ENCODE measurements at regions not wholly inside any gene's neighbourhood (a gene's known extent, or its start where the extent isn't known, plus 50 kb on each side); places are given as distances from the start of the nearest gene placed in this dataset.
"Not testable (repeated sequence)": the region's sequence is repeated elsewhere in the genome, so short reads cannot be mapped to it uniquely, and the experiment has no call there.

GRCh38 chr6:163889904-163890514 is 475.5 kb downstream of the QKI start:
- no peak for DNase-seq

DNA sequence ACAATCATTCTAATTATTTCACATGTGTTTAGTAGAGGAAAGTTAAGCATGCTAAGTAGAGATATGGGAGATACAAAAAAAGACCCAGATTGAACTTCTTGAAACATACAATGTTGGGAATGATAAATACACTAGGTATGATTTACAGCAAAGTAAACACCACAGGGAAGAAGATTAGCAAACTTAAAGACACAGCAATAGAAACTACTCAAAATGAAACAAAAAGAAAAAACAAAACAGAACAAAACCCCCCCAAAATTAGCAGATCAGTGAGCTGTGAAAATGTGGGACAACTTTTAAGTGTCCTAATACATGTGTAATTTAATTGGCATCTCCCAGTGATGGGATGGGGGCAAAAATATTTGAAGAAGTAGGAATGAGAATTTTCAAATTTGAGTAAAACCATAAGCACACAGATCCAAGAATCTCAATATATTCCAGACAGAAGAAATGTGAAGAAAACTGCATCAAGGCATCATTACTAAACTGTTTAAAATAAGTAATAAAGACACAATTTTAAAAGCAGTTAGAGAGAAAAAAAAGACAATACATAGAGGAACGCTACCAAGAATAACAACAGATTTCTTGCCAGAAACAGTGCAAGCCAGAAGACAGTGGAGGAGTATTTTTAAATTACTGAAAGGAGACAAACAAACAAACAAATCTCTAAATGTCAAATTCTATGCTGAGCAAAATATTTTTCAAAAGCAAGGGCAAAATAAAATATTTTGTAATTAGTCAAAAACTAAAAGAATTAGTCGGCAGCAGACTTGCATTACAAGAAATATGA is 473.7 kb downstream of the QKI start:
- DNase-seq: no peak

- no peak for DNase-seq
These were observed 471.9 kb downstream of the QKI start for GRCh38 chr6:163886428-163886827.

GRCh38 chr6:163883984-163884383 is 469.5 kb downstream of the QKI start:
- no peak for DNase-seq

DNA sequence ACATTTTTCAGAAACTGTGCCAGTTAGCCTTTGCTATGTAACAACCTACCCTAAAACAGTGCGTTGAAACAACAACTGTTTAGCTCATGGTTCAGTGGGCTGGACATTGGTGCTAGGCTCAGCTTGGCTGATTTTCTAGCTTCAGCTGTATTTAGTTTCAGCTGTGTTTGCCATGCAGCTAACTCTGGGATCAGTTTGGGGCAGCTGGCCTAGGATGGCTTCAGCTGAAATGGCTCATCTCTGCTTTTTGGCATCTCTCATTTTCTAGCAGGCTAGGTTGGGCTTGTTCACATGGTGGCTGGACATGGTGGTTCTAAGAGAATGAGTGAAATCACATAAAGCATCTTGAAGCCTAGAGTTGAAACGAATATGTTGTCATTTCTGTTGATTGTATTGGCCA is 464.2 kb downstream of the QKI start:
- DNase-seq: no peak

- no peak for DNase-seq
These were observed 463.5 kb downstream of the QKI start for GRCh38 chr6:163877877-163878639.

DNA sequence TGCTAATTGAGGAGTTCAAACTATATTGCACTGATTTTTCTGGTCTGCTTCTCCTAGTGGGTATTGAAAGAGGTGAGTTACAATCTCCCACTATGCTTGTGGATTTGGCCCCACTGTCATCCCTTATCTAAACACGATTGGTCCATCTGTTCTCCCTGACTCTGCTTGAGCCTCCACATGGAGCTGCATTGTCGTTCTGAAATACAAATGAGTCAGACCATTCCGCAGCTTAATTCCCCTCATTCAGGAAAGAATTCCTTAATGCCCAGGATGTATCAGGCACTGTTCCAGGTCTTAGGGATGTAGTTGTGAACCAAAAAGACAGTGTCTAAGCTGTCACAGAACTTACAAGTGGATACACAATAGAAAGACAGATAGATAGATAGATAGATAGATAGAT is 461.9 kb downstream of the QKI start:
- no peak for DNase-seq

- no peak for DNase-seq
These were observed 460.3 kb downstream of the QKI start for GRCh38 chr6:163874784-163875183.

GRCh38 chr6:163872335-163872734 is 457.8 kb downstream of the QKI start:
- no peak for DNase-seq

- DNase-seq: no peak
These were observed 457.1 kb downstream of the QKI start for GRCh38 chr6:163871616-163872015.

DNA sequence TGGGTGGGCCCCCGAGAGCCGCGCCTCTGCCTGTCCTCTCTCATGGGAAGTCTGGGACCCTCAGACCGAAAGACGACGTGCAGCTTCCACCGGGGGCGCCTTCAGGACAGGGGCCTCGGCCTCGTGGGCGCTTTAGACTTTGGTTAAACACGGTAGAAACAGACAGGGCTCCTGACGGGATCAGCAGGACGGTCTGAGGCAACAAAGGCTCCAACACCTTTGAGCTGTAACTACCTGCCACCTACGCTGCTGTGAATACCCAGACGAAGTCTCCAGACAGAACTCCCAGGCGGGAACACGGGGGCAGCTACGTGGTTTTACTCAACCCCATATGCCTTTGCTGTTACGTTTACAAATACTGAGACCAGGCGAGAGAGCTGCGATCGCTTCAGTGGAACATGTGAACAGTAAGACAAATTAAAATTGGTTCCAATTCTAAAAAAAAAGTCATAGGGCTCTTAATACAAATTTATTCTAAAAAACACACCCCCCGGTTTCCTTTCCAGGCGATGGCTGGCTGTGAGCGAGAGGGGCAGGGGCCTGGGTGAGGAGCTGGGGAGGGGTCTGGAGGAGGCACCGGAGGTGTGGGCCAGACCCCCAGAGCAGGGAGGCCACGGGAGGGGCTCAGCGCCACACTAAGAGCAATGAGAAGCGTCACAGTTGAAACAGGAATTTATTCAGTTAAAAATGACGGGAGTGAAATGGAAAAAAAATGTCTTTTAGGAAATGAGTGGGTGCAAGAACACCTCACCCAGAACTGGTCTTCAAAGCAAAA is 453.2 kb downstream of the QKI start:
- no peak for DNase-seq

- DNase-seq: no peak
These were observed 451.7 kb downstream of the QKI start for GRCh38 chr6:163866192-163866591.

DNA sequence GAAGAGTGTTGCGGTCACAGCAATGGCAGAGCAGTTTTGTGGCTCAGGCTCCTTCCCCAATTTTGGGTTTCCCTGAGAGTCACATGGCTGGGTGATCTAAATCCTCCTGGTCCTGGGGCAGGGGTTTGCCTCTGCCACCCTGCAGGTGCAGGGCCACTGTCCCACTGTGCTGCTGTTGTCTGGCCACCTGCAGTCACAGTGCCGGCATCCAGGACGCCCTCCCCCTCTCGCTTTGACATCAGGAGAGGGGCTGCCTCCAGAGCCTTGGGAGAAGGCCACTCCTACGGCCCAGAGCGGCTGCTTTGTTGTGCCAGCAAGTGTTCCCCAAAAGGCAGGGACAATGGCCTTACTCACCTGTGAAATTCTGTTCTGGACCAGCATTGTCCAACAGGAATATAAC is 449.0 kb downstream of the QKI start:
- no peak for DNase-seq

- no peak for DNase-seq
These were observed 448.2 kb downstream of the QKI start for GRCh38 chr6:163862701-163863100.

DNA sequence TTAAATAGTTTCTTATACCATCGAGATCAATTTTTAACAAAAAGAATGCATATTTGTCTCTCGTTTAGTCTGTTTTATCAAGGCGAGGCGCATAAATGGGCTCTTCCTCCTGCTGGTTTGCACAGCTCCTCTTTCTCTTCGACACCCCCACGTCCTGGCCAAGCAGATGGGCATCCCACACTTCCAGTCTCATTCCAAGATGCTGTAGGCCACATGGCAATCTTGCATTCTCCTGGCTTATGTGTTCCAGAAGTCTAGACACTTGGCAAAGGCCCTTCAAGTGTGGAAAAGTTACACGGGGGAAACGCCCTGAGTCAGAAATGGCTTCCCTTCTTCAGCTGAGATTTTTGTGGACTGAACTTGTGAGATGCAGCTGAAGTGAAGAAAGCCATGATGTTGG is 447.1 kb downstream of the QKI start:
- no peak for DNase-seq

DNA sequence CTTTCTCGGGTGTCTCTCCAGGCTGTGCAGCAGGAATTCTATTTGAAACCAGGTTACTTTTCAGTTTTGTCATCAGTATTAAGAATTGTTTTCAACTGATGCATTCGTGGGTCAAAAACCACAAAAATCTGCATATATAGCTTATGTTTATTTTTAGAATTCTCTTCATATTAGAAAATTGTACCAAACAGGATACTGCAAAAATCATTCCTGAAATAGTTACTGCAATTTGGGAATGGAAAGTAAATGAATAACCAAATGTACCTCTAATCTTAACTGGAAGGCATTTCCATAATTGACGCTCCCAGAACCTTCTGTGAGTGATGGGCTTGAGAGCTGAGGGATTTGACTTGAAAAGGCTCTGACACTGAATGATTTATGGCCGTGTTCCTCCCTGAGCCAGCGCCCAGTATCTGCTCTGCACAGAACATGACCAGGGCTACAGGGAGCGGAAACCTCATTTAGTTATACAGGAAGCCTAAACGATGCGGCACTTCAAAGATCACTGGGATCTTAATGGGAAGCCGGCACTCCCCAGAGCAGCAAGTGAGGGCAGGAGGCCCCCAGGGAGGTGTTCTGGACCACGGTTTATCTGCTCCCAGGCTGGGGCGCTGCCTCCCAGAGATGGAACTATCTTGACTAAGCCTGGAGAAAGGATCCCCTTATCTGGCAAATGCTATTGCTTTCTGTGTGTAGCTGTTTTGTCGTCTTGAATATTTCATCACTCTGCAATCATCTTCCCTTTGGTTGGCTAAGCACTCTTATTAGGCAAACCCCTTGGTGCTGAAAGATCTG is 446.0 kb downstream of the QKI start:
- no peak for DNase-seq

DNA sequence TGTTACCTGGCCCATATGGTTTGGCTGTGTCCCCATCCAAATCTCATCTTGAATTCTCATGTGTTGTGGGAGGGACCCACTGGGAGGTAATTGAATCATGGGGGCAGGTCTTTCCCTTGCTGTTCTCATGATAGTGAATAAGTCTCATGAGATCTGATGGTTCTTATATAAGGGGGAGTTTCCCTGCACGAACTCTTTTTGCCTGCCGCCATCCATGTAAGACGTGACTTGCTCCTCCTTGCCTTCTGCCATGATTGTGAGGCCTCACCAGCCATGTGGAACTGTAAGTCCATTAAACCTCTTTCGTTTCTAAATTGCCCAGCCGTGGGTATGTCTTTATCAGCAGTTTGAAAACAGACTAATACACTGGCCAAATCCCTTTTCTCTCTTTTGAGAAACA is 444.4 kb downstream of the QKI start:
- DNase-seq: not testable (repeated sequence)

DNA sequence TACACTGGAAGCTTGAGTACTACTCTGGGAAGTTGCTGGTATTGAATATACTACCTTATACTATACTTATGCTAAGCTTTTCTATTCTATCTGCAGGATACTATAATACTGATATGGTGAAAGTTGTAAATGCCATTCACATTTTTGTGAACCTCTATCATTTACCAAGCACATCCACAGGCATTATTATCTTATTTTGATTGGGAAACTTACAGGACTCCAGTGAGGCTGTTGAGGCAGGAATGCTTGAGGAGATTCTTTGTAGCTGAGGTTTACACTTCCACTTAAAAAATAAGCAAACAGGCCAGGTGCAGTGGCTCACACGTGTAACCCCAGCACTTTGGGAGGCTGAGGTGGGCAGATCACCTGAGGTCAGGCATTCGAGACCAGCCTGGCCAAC is 442.9 kb downstream of the QKI start:
- no peak for DNase-seq

GRCh38 chr6:163850874-163851273 is 436.4 kb downstream of the QKI start:
- DNase-seq: no peak

- DNase-seq: no peak
These were observed 430.2 kb downstream of the QKI start for GRCh38 chr6:163844761-163845160.

GRCh38 chr6:163844357-163844756 is 429.8 kb downstream of the QKI start:
- DNase-seq: no peak

GRCh38 chr6:163843218-163843617 is 428.7 kb downstream of the QKI start:
- no peak for DNase-seq
